HG03442 (cell line): ENCODE measurements at regions not wholly inside any gene's neighbourhood (a gene's known extent, or its start where the extent isn't known, plus 50 kb on each side); places are given as distances from the start of the nearest gene placed in this dataset.
A peak's percentile ranks its signal among the peaks of the same experiment; 100 is the strongest.

ENCODE experiments used
- ATAC-seq: cut with Tn5 transposase; IDR thresholded peaks from one replicate; pipeline ENCODE4 v1.9.1; 2021; ENCODE audit warnings: mild to moderate bottlenecking, moderate library complexity; ENCODE audit not compliant: unreplicated experiment

DNA sequence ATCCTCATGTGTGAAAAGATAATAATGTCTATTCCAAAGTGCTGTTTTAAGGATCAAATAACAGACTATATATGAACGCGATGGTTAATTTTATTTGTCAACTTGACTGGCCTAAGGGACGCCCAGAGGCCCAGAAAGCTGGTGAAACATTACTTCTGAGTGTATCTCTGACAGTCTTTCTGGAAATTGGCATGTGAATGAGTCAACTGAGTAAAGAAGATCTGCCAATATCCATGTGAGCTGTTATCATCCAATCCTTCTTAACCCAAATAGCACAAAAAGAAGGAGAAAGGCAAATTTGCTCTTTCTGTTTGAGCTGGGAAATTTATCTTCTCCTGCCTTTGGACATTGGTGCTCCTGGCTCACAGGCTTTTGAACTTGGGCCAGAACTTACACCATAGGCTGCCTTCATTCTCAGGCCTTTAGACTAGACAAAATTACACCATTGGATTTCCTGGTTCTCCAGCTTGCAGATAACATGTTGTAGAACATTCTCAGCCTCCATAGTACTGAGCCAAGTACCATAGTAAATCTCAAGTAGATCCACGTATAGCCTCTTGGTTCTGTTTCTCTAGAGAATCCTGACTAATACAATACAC, 114.7 kb upstream of the DOCK10 start:
- no peak for ATAC-seq

DNA sequence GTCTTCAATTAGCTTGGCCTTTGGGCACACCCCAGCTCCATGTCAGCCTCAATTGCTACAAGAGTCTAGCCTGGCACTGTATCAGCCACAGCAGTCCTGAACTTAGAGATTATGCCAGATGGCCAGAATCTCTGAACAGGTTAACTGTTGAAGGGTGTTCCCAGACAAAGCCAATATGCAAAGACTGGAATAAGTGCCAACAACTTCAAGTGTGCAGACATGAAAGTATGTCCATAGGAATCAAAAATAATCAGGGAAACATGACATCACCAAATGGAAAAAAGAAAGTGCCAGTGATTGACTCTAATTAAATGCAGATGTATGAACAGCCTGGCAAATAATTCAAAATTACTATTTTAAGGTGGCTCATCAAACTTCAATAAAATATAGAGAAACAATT, 98.5 kb upstream of the DOCK10 start:
- ATAC-seq, result no peak

DNA sequence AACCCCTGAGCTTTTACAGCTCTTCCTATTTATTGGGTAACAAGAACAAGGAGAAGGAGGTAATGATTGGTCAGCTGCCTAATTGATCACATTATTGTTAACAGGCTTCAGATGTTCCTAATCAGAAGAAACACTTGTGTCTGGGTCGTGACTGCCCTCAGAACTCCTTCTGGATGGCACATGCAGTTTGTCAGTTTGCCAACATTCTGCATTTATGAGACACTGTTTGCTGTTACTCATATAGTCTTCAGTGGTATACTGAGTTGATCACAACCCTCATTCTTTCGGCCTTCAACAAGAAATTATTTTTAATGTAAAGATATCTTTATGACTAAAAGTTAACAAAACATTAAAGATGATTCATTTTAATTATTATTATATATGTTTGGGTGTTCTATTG, 95.7 kb upstream of the DOCK10 start:
- ATAC-seq, result no peak

DNA sequence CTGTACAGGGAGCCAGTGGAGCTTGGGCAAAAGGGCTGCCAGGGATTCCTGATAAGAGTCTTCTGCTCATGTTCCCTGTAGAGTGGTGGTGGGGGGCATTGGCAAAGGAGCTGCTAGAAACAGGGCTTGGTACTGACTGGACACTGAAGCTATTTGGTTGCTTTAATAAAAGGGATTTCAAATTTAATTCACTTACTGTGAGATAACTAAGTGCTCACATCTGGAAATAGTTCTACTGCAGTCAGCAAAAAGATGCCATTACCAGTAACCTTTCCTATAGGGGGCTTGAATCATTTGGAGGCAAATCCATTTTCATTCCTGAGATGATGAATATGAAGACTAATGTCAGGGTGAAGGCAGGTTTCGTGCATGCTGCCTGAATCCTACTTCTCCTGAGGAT, 94.3 kb upstream of the DOCK10 start:
- ATAC-seq, result no peak

DNA sequence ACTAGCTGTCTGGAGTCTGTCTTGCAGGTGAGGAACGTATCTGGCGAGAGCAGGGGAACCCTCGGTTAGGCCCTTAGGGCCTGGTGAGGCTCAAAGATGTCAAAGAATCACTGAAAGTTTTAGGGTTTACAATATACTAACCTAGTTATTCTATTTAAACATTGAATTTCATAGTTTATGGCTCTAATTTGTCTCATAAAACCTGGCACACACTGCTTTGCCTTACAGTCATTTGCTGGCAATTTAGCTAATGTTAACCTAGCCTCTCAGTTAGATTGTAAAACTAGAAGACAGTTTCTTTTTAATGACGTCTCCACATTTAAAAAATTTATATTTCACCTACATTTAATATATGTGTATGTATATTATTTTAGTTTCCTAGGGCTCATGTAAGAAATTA, 89.6 kb upstream of the DOCK10 start:
- no peak for ATAC-seq

DNA sequence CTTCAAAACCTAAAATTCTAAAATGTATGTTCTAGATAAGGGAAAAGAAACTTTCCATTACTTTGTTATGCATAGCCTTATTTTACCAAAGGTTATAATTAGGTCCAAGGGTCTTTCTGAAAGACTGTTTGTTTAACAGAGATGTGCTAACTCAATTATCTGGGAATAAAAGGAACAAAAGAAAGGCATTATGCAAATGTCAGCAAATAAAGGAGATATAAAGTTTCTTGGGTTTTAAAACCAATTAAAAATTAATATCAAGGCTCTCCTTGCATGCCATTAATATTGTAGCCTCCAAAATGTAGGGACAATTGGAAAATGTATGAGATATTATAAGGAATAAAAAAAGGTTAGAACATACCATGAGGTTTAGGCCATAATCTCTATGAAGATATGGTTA, 87.8 kb upstream of the DOCK10 start:
- ATAC-seq, result no peak

DNA sequence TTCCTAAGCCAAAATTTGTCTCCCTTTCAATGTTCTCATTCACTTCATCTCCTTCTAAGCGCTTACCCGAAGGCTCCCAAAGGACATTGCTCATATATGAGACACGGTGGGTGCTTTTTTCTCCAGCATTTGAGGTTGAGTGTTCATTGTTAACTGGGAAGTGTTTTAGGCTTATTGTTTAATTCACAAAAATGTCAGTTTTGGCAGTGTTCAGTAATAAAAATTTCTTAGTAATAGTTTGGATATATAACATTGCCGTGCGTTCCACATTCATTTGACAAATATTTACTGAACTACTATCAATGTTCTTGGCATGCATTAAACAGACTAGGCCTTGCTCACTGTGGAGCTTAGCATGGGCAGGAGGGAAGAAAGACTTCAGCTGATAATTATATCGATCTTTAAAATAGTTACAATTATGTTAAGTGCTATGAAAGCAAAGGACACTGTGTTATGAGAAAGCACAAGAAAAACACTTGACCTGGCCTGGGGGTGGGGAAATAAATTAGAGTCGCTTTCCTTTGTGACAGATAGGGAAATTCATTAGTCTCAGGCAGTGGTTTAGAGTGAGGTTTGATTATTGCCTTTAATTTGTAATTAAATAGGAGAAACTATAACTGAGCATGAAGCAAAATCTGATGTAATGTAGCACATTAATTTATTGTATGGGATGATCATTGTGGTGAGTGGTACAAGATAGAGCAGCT, 82.2 kb upstream of the DOCK10 start:
- no peak for ATAC-seq

DNA sequence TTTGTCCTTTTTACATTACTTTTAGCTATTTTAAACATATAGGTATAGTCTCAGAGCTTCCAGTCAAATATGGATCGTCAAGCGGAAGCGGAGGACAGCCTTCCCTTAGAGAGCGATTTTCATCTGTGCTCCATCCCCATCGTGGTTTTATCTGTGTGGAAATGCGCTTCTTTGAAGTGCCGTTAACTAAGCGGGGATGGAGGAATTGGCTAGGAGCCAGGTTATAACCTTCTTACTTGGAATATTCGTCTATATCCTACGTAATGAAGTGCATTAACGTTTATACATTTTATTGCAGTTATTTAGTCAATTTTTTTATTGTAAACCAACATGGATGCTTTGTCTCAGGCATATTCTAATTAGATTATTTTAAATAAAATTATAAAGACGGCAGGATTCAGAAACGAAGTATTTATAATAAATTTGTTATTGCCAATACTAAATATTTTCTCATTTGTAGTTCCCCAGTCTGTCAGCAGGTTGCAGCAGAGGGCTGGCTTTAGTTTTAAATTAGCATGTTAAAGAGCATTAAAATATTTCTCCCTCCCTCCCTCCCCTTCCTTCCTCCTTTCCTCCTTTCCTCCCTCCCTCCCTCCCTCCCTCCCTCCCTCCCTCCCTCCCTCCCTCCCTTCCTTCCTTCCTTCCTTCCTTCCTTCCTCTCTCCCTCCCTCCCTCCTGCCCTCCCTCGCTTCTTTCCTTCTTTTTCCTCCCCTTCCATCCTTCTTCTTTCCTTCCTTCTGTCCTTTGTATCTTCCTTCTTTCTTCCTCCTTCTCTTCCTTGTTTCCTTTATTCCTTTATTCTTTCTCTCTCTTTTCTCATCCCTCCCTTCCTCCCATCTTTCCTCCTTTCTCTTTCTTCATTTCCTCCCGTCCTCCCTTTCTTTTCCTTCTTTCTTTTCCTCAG, 80.6 kb upstream of the DOCK10 start:
- peak; percentile 46 for ATAC-seq

GRCh38 chr2:225122007-225122406, 79.7 kb upstream of the DOCK10 start:
- ATAC-seq, result no peak

GRCh38 chr2:225120186-225120585, 77.9 kb upstream of the DOCK10 start:
- ATAC-seq, result no peak

DNA sequence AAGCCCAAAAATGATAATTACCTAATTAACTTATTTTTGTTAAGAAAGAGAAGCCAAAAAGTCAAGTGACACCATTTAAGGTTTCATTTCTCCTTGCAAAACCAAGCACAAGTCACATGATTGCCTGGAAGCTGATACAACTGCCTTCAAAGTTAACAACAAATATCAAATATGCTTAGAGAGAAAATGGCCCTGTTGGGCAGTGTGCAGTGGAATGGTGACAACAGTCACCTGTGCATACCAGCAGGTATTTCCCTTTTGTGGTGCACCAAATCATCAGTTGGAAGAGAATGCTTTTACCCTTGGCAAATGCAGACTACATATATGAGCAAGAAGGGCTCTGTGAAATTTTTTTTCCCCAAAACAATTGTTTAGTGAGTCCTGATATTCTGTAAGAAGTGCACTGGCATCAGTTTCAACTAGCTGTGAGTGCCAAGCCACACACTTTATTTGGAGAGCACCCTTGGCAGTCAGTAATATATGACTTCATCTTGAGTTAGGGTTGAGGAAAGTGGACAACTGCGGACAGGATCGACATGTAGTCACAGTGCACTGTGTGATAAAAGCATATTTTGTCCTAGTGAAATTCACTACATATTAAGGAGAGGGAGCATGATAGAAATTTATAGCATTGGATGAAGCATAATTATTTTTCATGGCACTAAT, 74.9 kb upstream of the DOCK10 start:
- ATAC-seq, result no peak

DNA sequence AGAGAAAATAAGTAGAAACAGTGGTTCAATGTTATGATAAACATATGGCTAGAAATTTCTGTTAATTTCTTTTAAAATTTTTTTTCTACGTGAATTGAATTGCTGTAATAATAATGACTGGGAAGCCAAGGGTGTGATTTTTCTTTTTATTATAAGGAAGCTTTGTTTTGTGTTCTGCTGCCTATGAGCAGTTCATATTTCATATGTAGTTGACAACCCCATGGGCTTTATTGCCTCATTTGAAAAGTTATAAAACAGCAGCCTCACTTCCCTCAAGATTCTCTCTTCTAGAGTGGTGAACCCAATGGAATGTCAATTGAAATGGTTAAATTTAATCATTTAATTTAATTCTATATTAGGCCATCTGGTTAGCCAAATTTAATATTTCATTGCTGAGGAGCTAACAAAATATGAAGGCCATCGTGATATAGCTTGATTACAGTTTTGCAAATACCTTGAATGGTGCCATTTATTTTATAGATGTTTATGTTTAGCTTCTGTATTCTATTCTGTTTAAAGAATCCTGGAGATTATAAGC, 72.6 kb upstream of the DOCK10 start:
- no peak for ATAC-seq

GRCh38 chr2:225113371-225114015, 71.2 kb upstream of the DOCK10 start:
- no peak for ATAC-seq

- peak; percentile 74 for ATAC-seq
Measured at GRCh38 chr2:225112362-225113126, 70.3 kb upstream of the DOCK10 start.

DNA sequence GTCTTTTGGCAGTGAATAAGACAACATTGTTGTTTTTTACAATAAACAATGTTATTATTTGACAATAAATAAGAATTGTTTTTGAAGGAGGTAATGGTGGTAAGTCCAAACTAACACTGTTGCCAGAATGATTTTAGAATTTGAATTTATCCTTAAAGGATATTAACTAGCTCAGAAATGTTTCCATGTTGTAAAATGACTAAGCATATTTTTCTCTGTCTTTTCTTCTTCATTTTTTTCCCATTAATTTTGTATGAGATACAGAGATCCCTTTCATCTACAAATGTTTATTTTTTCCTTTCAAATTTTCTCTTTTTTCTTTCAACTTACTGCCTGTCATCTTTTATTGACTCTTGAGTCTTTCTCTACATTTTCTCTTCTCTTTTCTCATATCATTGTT, 66.5 kb upstream of the DOCK10 start:
- no peak for ATAC-seq

DNA sequence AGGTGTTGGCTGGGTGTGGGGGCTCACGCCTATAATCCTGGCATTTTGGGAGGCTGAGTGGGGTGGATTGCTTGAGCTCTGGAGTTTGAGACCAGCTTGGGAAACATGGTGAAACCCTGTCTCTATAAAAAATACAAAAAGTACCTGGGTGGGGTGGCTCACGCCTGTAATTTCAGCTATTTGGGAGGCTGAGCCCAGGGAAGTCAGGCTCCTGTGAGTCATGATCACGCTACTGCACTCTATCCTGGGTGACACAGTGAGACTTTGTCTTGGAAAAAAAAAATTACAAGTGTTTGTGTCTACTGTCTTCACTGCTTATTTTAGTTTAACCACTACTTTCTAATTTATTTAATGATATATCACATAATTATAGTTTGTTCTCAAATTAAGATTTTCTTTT, 62.7 kb upstream of the DOCK10 start:
- no peak for ATAC-seq

GRCh38 chr2:225104321-225104720, 62.1 kb upstream of the DOCK10 start:
- no peak for ATAC-seq

GRCh38 chr2:225103737-225104141, 61.5 kb upstream of the DOCK10 start:
- ATAC-seq, result no peak

GRCh38 chr2:225100856-225101294, 58.6 kb upstream of the DOCK10 start:
- no peak for ATAC-seq

DNA sequence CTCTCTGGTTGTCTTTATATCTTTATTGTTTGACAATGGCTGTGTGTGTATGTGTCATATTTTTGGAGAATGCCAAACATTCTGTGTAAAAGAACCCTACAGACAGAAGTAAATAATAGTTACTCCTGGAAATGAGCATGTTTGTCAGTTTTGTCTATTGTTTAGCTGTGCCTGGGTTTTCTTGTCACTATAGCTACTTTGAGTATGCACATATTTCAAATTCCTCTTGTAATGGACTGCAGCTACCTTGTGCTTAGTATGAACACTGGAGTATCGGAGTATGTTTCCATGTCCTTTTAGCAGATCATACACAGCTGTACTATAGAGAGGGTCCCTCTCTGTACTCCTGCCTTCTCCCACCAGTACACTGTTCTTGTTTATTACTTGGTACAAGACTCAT, 58.0 kb upstream of the DOCK10 start:
- no peak for ATAC-seq
